Colonic mucosa (tissue), 4 donors: ENCODE measurements at regions not wholly inside any gene's neighbourhood (a gene's known extent, or its start where the extent isn't known, plus 50 kb on each side); places are given as distances from the start of the nearest gene placed in this dataset.

Source experiments
- DNase-seq: peaks from one replicate; pipeline ENCODE4 v3.0.0-alpha.2; 2020
- H3K27ac ChIP-seq: fragments of 200-600 bp; one replicate; pipeline ENCODE4 v1.8.0; 2021
- H3K27me3 ChIP-seq: fragments of 200-600 bp; one replicate; pipeline ENCODE4 v1.8.0; 2021
- H3K36me3 ChIP-seq: fragments of 200-600 bp; one replicate; pipeline ENCODE4 v1.8.0; 2021
- H3K4me1 ChIP-seq: fragments of 200-600 bp; one replicate; pipeline ENCODE4 v1.8.0; 2021; ENCODE audit warnings: mild to moderate bottlenecking
- H3K4me3 ChIP-seq: fragments of 200-600 bp; one replicate; pipeline ENCODE4 v1.8.0; 2021
- H3K9ac ChIP-seq, 2 donors: one replicate each; pipeline ENCODE4 v1.7.0; 2013; ENCODE audit warnings: control low read depth in 2 of 2, low read depth in 2 of 2, low read length in 2 of 2
- H3K9me3 ChIP-seq: fragments of 200-600 bp; one replicate; pipeline ENCODE4 v1.8.0; 2021
- intact Hi-C: fragments of 100-400 bp; cut with DNase I; formaldehyde crosslinking; loops from one replicate; pipeline ENCODE4 v1.14.1; 2022
- TF ChIP-seq, protein P1 (sequence below): fragments of 200-600 bp; IDR thresholded peaks from one replicate; pipeline ENCODE4 v1.8.0; 2022; ENCODE audit warnings: antibody characterized with exemption, mild to moderate bottlenecking
- donor health status: healthy.
- donor health status: DM: no; HTN: no; CAD: no.
- donor health status: DM: no; HTN: no; CAD: no.

DNA sequence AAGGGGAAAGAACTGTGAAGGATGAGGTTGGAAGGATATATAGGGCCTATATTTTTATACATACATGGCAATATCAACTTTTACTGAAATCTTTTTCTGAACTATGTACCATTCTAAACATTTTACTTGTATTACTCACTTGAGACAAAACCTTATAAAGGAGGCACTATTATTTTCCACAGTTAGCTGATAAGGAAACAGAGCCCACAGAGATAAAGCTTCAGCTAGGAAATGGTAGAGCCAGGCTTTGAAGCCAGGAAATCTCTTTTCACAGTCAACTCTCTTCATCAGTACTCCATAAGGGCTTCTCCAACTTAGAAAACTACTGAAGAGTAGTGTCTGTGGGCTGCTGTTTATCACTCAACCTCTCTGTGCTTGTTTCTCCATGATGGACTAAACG is 613.7 kb downstream of the PRELID2 start:
- Histone ChIP-seq H3K9me3 (no peaks in the 10 kb centered on the region), H3K36me3 (no peaks in the 10 kb centered on the region), H3K4me3 (no peak overlapping the region), H3K9ac (no peak overlapping the region), H3K4me1 (no peaks in the 10 kb centered on the region), H3K27me3 (no peaks in the 10 kb centered on the region), H3K27ac (no peak overlapping the region)
- TF ChIP-seq, protein P1, sequence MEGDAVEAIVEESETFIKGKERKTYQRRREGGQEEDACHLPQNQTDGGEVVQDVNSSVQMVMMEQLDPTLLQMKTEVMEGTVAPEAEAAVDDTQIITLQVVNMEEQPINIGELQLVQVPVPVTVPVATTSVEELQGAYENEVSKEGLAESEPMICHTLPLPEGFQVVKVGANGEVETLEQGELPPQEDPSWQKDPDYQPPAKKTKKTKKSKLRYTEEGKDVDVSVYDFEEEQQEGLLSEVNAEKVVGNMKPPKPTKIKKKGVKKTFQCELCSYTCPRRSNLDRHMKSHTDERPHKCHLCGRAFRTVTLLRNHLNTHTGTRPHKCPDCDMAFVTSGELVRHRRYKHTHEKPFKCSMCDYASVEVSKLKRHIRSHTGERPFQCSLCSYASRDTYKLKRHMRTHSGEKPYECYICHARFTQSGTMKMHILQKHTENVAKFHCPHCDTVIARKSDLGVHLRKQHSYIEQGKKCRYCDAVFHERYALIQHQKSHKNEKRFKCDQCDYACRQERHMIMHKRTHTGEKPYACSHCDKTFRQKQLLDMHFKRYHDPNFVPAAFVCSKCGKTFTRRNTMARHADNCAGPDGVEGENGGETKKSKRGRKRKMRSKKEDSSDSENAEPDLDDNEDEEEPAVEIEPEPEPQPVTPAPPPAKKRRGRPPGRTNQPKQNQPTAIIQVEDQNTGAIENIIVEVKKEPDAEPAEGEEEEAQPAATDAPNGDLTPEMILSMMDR: no peak
- no peak for DNase-seq
- intact Hi-C loops: no loop called here

DNA sequence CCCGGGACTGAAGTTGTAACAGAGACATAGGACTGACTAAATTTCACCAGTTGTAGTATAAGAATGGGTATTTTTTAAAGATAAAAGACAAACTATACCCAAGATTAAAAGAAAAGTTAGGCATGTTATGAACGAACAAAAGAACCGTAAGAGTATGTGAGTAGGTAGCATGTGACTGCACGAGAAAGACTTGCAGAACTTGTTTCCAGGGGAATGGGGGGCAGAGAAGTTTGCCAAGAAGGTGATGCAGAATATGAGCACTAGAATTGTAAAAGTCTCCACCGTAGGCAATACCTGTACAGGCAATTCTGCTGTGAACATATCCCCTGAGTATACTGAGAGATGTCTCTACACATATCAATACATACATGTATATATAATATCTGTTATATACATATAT is 614.7 kb downstream of the PRELID2 start:
- no peak for DNase-seq
- Histone ChIP-seq H3K9ac (no peak overlapping the region), H3K4me1 (no peaks in the 10 kb centered on the region), H3K27me3 (no peaks in the 10 kb centered on the region), H3K9me3 (no peaks in the 10 kb centered on the region), H3K27ac (no peak overlapping the region), H3K36me3 (no peaks in the 10 kb centered on the region), H3K4me3 (no peak overlapping the region)
- TF ChIP-seq, protein P1: no peak
- intact Hi-C loops: no loop called here

DNA sequence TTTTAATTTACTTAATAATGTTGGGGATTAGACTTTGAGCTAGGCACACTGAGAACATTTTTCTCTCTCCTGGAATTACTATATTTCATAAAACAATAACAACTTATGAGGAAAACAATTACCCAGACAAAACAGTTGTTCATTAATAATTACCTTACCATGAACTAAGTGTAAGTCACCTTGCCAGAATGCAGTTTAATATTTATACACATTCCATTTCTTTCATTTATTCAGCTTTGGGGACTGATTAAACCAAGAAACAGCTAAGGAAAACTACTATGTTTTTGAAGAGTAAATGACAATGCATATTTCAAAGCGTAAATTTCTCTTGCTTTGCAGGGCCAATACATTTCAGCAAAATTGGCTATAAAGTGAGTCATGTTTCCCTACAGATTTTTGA is 616.2 kb downstream of the PRELID2 start:
- no peaks in the 10 kb centered on the region for H3K36me3 ChIP-seq
- intact Hi-C loops: no loop called here
- no peak for DNase-seq
- H3K4me3 ChIP-seq: no peak overlapping the region
- no peak overlapping the region for H3K27ac ChIP-seq
- H3K4me1 ChIP-seq: no peaks in the 10 kb centered on the region
- no peaks in the 10 kb centered on the region for H3K9me3 ChIP-seq
- no peaks in the 10 kb centered on the region for H3K27me3 ChIP-seq
- H3K9ac ChIP-seq: no peak overlapping the region
- TF ChIP-seq, protein P1: no peak

DNA sequence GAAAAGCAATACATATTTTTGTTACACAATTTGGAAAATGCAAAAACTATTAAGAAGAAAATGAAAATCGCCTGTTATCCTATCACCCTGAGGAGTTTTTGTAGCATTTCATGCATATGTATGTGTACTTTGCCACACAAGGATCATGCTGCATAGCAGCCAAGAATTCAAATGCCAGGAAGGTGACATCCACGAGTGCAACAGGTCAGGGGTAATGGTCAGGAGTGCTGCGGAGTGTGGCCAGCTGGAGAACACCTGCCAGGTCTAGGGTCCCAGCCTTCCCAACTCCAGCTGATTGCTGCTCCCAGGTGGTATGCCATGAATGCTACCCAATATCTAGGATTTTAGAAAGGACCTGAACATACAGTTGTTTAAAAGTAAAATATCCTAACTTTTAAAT is 617.1 kb downstream of the PRELID2 start:
- no peaks in the 10 kb centered on the region for H3K9me3 ChIP-seq
- intact Hi-C loops: no loop called here
- no peaks in the 10 kb centered on the region for H3K4me1 ChIP-seq
- H3K27me3 ChIP-seq: no peaks in the 10 kb centered on the region
- DNase-seq: no peak
- no peak overlapping the region for H3K4me3 ChIP-seq
- H3K36me3 ChIP-seq: no peaks in the 10 kb centered on the region
- no peak overlapping the region for H3K9ac ChIP-seq
- TF ChIP-seq, protein P1: no peak
- no peak overlapping the region for H3K27ac ChIP-seq

DNA sequence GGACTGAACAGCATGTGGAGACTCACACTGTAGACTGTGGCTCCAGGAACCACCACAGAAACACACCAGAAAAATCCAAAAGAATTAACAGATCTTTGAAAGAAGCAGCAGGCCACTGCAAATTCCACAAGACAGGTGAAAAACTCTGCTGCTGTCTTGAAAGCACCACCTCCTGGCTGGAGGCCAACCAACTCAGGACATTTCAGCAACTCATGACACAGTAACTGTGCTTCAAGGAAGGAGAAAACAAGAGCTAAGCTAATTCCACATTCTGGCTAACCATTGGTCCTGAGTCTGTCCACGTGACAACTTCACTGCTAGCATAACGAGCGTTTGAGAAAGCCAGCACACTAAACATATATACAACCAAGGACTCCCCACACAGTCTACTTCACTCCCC is 625.1 kb downstream of the PRELID2 start:
- H3K4me1 ChIP-seq: no peaks in the 10 kb centered on the region
- no peaks in the 10 kb centered on the region for H3K9me3 ChIP-seq
- H3K36me3 ChIP-seq: no peaks in the 10 kb centered on the region
- H3K27me3 ChIP-seq: no peaks in the 10 kb centered on the region
- TF ChIP-seq, protein P1: no peak
- H3K27ac ChIP-seq: no peak overlapping the region
- DNase-seq: no peak
- intact Hi-C loops: no loop called here
- no peak overlapping the region for H3K9ac ChIP-seq
- H3K4me3 ChIP-seq: no peak overlapping the region

DNA sequence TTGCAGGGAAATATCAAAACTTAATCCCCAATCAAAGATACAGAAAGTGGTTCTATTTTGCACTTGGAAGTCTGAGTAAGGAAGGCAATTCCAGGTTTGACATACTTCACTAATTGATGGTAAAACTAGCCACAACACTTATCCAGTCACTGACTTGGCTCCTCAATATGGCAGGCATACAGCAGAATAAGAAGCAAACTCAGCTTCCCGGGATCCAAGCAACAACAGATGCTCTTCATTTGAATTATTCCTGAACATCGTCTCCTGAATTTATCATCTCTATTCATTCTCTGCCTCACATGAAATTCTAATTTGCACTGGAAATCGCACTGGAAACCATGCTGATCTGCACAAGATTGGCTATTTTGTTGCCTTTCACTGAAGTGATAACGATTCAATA is 629.6 kb downstream of the PRELID2 start:
- H3K9ac ChIP-seq: no peak overlapping the region
- H3K27me3 ChIP-seq: no peaks in the 10 kb centered on the region
- no peak overlapping the region for H3K27ac ChIP-seq
- H3K4me1 ChIP-seq: no peaks in the 10 kb centered on the region
- intact Hi-C loops: no loop called here
- no peaks in the 10 kb centered on the region for H3K9me3 ChIP-seq
- TF ChIP-seq, protein P1: no peak
- H3K36me3 ChIP-seq: no peaks in the 10 kb centered on the region
- DNase-seq: no peak
- no peak overlapping the region for H3K4me3 ChIP-seq
